ENCODE measurements at regions not wholly inside any gene's neighbourhood (a gene's known extent, or its start where the extent isn't known, plus 50 kb on each side); places are given as distances from the start of the nearest gene placed in this dataset.
"Not testable (repeated sequence)": the region's sequence is repeated elsewhere in the genome, so short reads cannot be mapped to it uniquely, and the experiment has no call there.

- not testable (repeated sequence) for TF ChIP-seq CTCF, POLR2A (IDR thresholded peaks at IDR 0.05)
Observed at GRCh38 chr16:16613212-16613611, 234.3 kb downstream of the NPIPA7 start.
